Osteoblast (primary cell): ENCODE measurements at regions not wholly inside any gene's neighbourhood (a gene's known extent, or its start where the extent isn't known, plus 50 kb on each side); places are given as distances from the start of the nearest gene placed in this dataset.
A peak's percentile ranks its signal among the peaks of the same experiment; 100 is the strongest.

Source experiments
- DNase-seq: peaks from one replicate; pipeline ENCODE4 v3.0.0; 2011; ENCODE audit warnings: low spot score, mixed read lengths; ENCODE audit not compliant: insufficient read length; ENCODE audit errors: missing footprints
- H2AFZ ChIP-seq: 2 replicates; pipeline ENCODE4 v1.6.0; 2011; ENCODE audit warnings: mild to moderate bottlenecking, low read length
- H3K27ac ChIP-seq: 2 replicates; pipeline ENCODE4 v1.5.1; 2011; ENCODE audit warnings: mild to moderate bottlenecking, low read depth, low read length, moderate library complexity
- H3K27me3 ChIP-seq: 2 replicates; pipeline ENCODE4 v1.6.0; 2012; ENCODE audit warnings: mild to moderate bottlenecking, control low read depth, inconsistent platforms, low read length, moderate library complexity; ENCODE audit not compliant: insufficient read depth
- H3K36me3 ChIP-seq: 2 replicates; pipeline ENCODE4 v1.5.1; 2011; ENCODE audit warnings: mild to moderate bottlenecking, low read length, control low read depth, moderate library complexity; ENCODE audit not compliant: insufficient read depth
- H3K4me1 ChIP-seq: 2 replicates; pipeline ENCODE4 v1.5.1; 2011; ENCODE audit warnings: mild to moderate bottlenecking, low read length, control low read depth, moderate library complexity; ENCODE audit not compliant: insufficient read depth
- H3K4me2 ChIP-seq: 2 replicates; pipeline ENCODE4 v1.6.0; 2011; ENCODE audit warnings: mild to moderate bottlenecking, low read length; ENCODE audit not compliant: insufficient read depth
- H3K4me3 ChIP-seq: fragments of 200-600 bp; sonication (generic); 3 replicates; pipeline ENCODE4 v1.5.1; 2012; ENCODE audit warnings: mild to moderate bottlenecking, low read length, inconsistent platforms; ENCODE audit not compliant: insufficient read depth
- H3K79me2 ChIP-seq: 2 replicates; pipeline ENCODE4 v1.6.0; 2012; ENCODE audit warnings: mild to moderate bottlenecking, low read length, control low read depth, inconsistent platforms; ENCODE audit not compliant: insufficient read depth
- H3K9me3 ChIP-seq: 2 replicates; pipeline ENCODE4 v1.5.1; 2011; ENCODE audit warnings: low read depth, low read length, control low read depth
- H4K20me1 ChIP-seq: 2 replicates; pipeline ENCODE4 v1.6.0; 2012; ENCODE audit warnings: mild to moderate bottlenecking, low read length, control low read depth; ENCODE audit not compliant: insufficient read depth
- CTCF ChIP-seq: IDR thresholded peaks from 2 replicates; pipeline ENCODE4 v1.5.1; 2011; ENCODE audit warnings: mild to moderate bottlenecking, low read depth, low read length, moderate library complexity; ENCODE audit errors: extremely low read depth

DNA sequence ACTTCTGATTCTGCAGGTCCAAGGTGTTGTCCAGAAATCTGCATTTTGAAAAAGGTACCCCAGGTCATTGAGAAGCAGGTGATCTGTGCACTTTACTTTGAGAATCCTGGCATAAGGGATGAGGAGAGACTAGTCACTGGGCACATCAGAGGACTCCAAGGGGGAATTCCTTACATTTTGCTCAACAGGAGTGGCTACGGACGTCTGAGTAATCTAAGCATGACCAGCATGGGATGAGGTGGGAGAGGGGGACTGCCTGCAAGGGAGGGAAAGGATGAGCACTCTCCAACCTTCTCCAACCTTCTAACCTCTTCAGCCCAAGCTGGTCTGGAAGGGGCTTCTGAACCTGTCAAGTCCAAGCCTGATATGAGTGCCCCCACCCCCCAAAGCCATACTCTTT lies 55.5 kb downstream of the MARCHF4 start:
- no peak overlapping the region for H2AFZ ChIP-seq
- H3K4me3 ChIP-seq = no peak overlapping the region
- H3K4me1 ChIP-seq = peaks cover 46% of the 10 kb centered on the region
- no peaks in the 10 kb centered on the region for H3K27me3 ChIP-seq
- peak overlapping the region; percentile 94 for H3K27ac ChIP-seq
- no peaks in the 10 kb centered on the region for H3K9me3 ChIP-seq
- no peak for DNase-seq
- H4K20me1 ChIP-seq = no peaks in the 10 kb centered on the region
- no peaks in the 10 kb centered on the region for H3K36me3 ChIP-seq
- H3K79me2 ChIP-seq = peaks cover 2% of the 10 kb centered on the region
- peak overlapping the region; percentile 87 for H3K4me2 ChIP-seq
- TF ChIP-seq CTCF = no peak

- Histone ChIP-seq H3K9me3 (no peaks in the 10 kb centered on the region), H2AFZ (peak overlapping the region; percentile 94), H3K4me2 (peak overlapping the region; percentile 87), H3K79me2 (no peaks in the 10 kb centered on the region), H4K20me1 (no peaks in the 10 kb centered on the region), H3K4me3 (peak overlapping the region; percentile 57), H3K27ac (peak overlapping the region; percentile 94), H3K36me3 (no peaks in the 10 kb centered on the region), H3K27me3 (no peaks in the 10 kb centered on the region), H3K4me1 (peaks cover 41% of the 10 kb centered on the region)
- TF ChIP-seq CTCF = no peak
- peak; percentile 69 for DNase-seq
Observed at GRCh38 chr2:216315802-216316603, 56.3 kb downstream of the MARCHF4 start.

DNA sequence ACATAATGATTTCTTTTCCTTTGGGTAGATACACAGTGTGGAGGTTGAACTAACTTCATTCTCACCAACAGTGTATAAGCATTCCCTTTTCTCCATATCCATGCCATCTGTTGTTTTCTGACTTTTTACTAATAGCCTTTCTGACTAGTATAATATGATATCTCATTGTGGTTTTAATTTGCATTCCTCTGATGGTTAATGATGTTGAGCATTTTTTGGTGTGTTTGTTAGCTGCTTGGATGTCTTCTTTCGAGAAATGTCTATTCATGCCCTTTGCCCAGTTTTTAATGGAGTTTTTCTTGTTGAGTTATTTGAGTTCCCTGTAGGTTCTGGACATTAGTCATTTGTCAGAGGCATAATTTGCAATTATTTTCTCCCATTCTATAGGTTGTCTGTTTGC lies 59.8 kb downstream of the MARCHF4 start:
- H2AFZ ChIP-seq = no peak overlapping the region
- peaks cover 18% of the 10 kb centered on the region for H3K4me1 ChIP-seq
- no peak for TF ChIP-seq CTCF
- H3K36me3 ChIP-seq = no peaks in the 10 kb centered on the region
- H3K27me3 ChIP-seq = no peaks in the 10 kb centered on the region
- no peaks in the 10 kb centered on the region for H3K79me2 ChIP-seq
- no peak for DNase-seq
- H3K4me2 ChIP-seq = no peak overlapping the region
- H4K20me1 ChIP-seq = no peaks in the 10 kb centered on the region
- H3K4me3 ChIP-seq = no peak overlapping the region
- no peaks in the 10 kb centered on the region for H3K9me3 ChIP-seq
- H3K27ac ChIP-seq = no peak overlapping the region

GRCh38 chr2:216308576-216308975 lies 63.7 kb downstream of the MARCHF4 start:
- H2AFZ ChIP-seq = peak overlapping the region; percentile 33
- peaks cover 2% of the 10 kb centered on the region for H3K79me2 ChIP-seq
- H3K27ac ChIP-seq = peak overlapping the region; percentile 10
- H3K4me1 ChIP-seq = no peaks in the 10 kb centered on the region
- DNase-seq = no peak
- no peaks in the 10 kb centered on the region for H3K36me3 ChIP-seq
- no peak for TF ChIP-seq CTCF
- no peaks in the 10 kb centered on the region for H3K9me3 ChIP-seq
- no peaks in the 10 kb centered on the region for H4K20me1 ChIP-seq
- H3K4me2 ChIP-seq = no peak overlapping the region
- H3K4me3 ChIP-seq = no peak overlapping the region
- no peaks in the 10 kb centered on the region for H3K27me3 ChIP-seq
